OCI-LY1 (cell line): ENCODE measurements at regions not wholly inside any gene's neighbourhood (a gene's known extent, or its start where the extent isn't known, plus 50 kb on each side); places are given as distances from the start of the nearest gene placed in this dataset.

Experiments
- CTCF ChIP-seq: fragments of 200-600 bp; sonication (generic), shearing (Covaris generic); IDR thresholded peaks from 2 replicates; pipeline ENCODE4 v1.5.1; 2017; ENCODE audit warnings: mild to moderate bottlenecking, antibody characterized with exemption, low read length, moderate library complexity, mixed read lengths
- EZH2 ChIP-seq: fragments of 200-600 bp; sonication (generic), shearing (Covaris generic); IDR thresholded peaks from 2 replicates; pipeline ENCODE4 v1.8.0; 2017; ENCODE audit warnings: borderline replicate concordance, mixed run types, mild to moderate bottlenecking, antibody characterized with exemption, low read length, moderate library complexity, mixed read lengths

DNA sequence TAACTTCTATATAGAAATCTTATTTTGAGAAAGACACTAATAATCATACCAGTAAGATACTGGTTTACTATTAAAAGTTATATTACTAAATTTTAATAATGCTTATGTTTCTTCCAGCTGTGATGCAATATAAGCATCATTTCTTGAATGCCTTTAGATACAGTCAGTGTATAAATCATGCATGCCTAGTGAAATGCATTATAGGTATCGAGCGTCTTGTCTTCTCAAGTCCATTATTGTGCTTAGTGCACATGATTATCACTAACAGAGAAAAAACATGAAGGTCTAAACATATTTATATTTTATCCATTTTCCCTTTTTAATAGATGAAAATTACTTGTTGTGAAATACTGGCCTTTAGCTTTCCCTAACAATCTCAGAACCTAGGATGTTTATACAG lies 1021.5 kb upstream of the AGA start:
- no peak for TF ChIP-seq CTCF
- no peak for TF ChIP-seq EZH2
